ENCODE measurements at regions not wholly inside any gene's neighbourhood (a gene's known extent, or its start where the extent isn't known, plus 50 kb on each side); places are given as distances from the start of the nearest gene placed in this dataset.
A peak's percentile ranks its signal among the peaks of the same experiment; 100 is the strongest.
"Not testable (repeated sequence)": the region's sequence is repeated elsewhere in the genome, so short reads cannot be mapped to it uniquely, and the experiment has no call there.

DNA sequence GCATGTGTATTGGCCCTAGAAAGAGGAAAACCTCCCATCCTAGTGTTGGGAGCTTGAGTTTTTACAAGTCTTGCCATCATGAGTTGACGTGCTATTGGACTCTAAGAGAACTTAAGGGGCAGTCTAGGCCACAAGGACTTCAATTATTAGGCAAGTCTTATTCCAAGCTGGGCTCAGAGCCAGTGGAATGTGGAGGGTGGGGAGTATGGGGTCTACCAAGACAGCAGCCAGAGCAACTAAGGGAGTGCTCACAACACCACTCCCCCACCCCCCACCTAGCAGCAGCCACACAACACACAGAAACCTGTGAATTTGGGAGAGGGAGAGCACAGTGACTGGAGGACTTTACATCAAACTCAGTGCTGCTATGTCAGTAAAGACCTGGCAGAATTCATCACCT lies 1625.6 kb downstream of the SPATA31A7 start:
- H3K27me3 Mint-ChIP-seq, result peaks cover 18 to 45% of the 10 kb centered on the region in 2 donors
- not testable (repeated sequence) for H3K27ac Mint-ChIP-seq; H3K36me3 Mint-ChIP-seq (ENCODE audit: insufficient read depth); H3K9me3 Mint-ChIP-seq; H3K4me3 Mint-ChIP-seq; ATAC-seq (replicated peaks); H3K4me1 Mint-ChIP-seq (ENCODE audit: low read depth in 2 of 2); DNase-seq

DNA sequence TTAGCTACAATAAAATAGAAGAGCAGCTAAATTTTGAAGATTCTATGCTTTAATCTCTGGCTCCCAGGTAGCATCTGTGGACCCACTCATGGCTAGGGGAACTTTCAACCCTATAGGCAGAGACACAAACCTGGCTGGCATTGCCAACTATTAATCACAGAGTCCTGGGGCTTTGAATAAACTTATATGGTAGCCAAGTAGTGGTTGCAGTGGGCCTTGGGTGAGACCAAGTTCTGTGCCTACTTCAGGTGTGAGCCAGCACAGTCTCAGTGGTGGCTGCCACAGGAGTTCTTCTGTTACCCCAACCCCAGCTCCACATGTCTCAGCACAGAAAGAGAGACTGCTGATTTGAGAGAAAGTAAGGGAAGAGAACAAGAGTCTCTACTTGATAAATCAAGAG lies 1626.5 kb downstream of the SPATA31A7 start:
- not testable (repeated sequence) for H3K27ac Mint-ChIP-seq; ATAC-seq (replicated peaks); DNase-seq; H3K4me1 Mint-ChIP-seq (ENCODE audit: low read depth in 2 of 2); H3K36me3 Mint-ChIP-seq (ENCODE audit: insufficient read depth); H3K9me3 Mint-ChIP-seq; H3K4me3 Mint-ChIP-seq
- peaks cover 18 to 45% of the 10 kb centered on the region in 2 donors for H3K27me3 Mint-ChIP-seq

DNA sequence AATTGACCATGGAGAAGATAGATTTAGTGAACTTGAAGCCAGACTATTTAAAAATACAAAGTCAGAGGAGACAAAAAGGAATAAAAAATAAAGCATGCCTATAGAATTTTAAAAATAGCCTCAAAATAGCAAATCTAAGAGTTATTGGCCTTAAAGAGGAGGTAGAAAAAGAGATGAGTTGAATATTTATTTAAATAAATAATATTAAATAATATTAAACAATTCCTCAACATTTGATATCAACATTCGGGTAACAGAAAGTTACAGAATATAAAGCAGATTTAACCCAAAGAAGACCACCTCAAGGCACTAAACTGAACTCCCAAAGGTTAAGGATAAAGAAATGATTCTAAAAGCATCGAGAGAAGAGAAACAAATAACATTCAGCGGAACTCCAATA lies 1627.4 kb downstream of the SPATA31A7 start:
- not testable (repeated sequence) for H3K27ac Mint-ChIP-seq; ATAC-seq (replicated peaks); H3K36me3 Mint-ChIP-seq (ENCODE audit: insufficient read depth); H3K4me3 Mint-ChIP-seq; H3K9me3 Mint-ChIP-seq; H3K4me1 Mint-ChIP-seq (ENCODE audit: low read depth in 2 of 2); DNase-seq
- H3K27me3 Mint-ChIP-seq, result peaks cover 18 to 45% of the 10 kb centered on the region in 2 donors

DNA sequence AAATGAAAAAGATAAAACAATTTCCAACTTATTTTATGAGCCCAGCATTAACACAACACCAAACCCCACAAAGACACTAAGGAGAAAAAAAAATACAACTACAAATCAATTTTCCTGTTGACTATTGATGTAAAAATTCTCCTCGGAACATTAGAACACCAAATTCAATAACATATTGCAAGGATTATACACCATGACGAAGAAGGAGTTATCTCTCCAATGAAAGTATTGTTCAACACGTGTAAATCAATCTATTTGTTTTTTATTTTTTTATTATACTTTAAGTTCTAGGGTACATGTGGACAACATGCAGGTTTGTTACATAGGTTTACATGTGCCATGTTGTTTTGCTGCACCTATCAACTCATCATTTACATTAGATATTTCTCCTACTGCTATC lies 1632.3 kb downstream of the SPATA31A7 start:
- H3K4me1 Mint-ChIP-seq (ENCODE audit: low read depth in 2 of 2); DNase-seq; H3K4me3 Mint-ChIP-seq; H3K9me3 Mint-ChIP-seq; ATAC-seq (replicated peaks); H3K36me3 Mint-ChIP-seq (ENCODE audit: insufficient read depth); H3K27ac Mint-ChIP-seq: not testable (repeated sequence)
- peaks cover 0 to 14% of the 10 kb centered on the region in 2 donors for H3K27me3 Mint-ChIP-seq

DNA sequence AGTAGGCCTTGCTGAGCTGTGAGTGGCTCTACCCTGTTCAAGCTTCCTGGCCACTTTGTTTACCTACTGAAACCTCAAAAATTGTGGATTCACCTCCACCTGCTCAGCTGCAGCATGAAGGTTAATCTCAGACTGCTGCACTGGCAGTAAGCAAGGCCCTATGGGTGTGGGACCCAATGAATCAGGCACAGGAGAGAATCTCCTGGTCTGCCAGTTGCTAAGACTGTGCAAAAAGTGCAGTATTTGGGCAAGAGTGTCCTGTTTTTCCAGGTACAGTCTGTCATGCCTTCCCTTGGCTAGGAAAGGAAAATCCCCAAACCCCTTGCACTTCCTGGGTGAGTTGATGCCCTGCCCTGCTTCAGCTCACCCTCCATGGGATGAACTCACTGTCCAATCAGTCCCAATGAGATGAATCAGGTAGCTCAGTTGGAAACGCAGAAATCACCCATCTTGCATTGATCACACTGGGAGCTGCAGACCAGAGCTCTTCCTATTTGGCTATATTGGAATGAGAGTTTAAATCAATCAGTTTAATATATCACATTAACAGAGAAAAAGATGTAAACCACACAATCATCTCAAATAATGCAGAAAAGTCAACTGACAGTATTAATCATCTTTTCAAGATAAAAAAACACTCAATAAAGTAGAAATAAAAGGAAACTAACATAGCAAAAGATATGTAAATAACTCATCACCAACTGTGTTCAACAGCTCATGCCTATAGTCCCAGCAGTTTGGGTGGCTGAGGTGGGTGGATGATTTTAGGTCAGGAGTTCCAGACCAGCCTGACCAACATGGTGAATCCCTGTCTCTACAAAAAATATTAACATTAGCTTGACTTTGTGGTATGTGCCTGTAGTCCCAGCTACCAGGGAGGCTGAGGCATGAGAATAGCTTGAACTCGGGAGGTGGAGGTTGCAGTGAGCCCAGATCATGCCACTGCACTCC lies 1638.4 kb downstream of the SPATA31A7 start:
- not testable (repeated sequence) for ATAC-seq (replicated peaks); H3K9me3 Mint-ChIP-seq; H3K27ac Mint-ChIP-seq; H3K4me3 Mint-ChIP-seq; H3K36me3 Mint-ChIP-seq (ENCODE audit: insufficient read depth); DNase-seq; H3K4me1 Mint-ChIP-seq (ENCODE audit: low read depth in 2 of 2)
- peaks cover 0 to 10% of the 10 kb centered on the region in 2 donors for H3K27me3 Mint-ChIP-seq

DNA sequence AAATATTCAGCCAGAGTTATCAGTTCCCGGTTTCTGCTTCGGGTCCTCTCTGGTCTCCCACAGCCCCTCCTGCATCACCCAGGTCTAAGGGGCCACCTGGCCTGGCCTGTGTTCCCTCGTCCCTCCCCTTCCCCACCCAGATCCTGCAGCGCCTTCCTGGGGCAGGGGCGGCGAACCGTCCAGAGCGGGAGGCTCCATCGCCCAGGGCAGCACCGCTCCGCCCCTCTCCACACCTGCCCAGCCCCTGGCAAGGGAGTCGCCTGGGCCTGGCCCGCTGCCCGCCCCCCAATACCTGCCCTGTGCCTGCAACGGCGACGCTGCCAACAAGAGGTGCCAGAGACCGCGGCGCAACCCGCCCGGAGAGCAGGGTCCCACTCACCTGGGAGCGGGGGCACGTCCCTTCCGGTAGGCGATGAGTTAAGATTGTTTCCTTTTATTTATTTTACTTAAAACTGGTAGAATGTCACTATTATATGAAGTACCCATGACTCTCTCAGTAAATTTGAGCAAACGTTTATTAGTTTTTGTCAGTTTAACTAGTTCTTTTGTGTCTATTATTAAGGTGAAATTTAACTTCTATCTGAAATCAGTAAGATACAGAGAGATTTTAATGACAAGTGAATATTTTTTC lies 1641.1 kb downstream of the SPATA31A7 start:
- not testable (repeated sequence) for H3K4me1 Mint-ChIP-seq (ENCODE audit: low read depth in 2 of 2); ATAC-seq (replicated peaks); H3K9me3 Mint-ChIP-seq; H3K36me3 Mint-ChIP-seq (ENCODE audit: insufficient read depth); DNase-seq; H3K27ac Mint-ChIP-seq; H3K4me3 Mint-ChIP-seq
- peaks cover 0 to 10% of the 10 kb centered on the region in 2 donors for H3K27me3 Mint-ChIP-seq

DNA sequence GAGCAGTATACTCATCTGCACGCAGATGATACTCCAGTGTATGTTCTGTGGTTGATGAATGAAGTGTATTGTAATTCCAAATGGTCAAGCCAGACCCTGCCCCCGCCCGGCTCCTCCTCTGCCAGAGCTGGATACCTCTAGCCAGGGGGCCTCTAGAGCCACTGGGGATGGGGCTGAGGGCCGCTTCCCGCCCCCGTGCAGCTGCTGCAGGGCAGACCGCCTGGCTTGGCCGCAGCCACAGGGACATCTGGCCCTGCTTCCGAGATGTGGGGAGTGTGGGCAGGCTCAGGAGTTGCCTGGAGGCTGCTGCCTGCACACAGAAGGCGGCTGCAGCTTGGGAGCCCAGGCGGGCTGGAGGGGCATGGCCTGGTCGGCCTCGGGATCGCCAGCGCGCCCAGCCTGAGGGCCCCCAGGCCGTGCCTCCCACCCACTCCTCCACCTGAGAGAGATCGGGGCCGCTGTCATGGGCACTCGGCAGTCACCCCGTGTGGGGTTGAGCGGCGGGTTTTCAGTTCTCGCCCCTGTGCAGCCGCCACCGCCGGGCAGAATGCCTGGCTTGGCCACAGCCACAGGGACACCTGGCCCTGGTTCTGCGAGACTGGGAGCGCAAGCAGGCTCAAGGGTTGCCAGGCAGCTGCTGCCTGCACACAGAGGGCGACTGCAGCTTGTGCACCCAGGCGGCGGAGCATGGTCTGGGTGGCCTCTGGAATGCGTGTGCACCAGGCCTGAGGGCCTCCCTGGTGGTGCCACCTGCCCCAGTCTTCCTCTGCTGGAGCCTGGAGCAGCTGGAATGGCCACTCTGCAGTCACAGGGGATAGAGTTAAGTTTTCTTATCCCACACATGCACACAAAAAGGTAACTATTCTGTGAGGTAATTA lies 1643.7 kb downstream of the SPATA31A7 start:
- not testable (repeated sequence) for H3K4me1 Mint-ChIP-seq (ENCODE audit: low read depth in 2 of 2); H3K27me3 Mint-ChIP-seq; H3K4me3 Mint-ChIP-seq; DNase-seq; H3K27ac Mint-ChIP-seq; H3K9me3 Mint-ChIP-seq; H3K36me3 Mint-ChIP-seq (ENCODE audit: insufficient read depth); ATAC-seq (replicated peaks)

DNA sequence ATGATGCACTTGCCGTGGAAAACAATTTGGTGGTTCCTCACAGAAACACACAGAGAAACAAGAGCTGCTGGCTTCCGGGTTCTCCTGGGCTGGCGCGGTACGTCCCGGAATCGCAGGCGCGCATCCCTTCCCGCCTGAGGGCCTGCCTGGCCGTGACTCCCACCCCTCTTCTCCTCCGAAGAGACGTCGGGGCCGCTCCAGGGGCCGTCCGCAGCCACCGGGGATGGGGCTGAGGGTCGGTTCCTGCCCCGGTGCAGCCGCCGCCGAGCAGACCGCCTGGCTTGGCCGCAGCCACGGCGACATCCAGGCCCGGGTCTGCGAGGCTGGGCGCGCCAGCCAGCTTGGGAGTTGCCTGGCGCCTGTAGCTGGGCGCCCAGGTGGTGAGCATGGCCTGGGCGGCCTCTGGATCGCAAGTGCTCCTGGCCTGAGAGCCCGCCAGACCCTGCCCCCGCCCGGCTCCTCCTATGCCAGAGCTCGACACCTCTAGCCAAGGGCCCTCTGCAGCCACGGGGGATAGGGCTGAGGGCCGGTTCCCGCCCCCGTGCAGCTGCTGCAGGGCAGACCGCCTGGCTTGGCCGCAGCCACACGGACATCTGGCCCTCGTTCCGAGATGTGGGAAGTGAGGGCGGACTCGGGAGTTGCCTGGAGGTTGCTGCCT lies 1647.5 kb downstream of the SPATA31A7 start:
- peak in 2 of 3 experiments; percentile 27 to 50 for DNase-seq
- not testable (repeated sequence) for H3K27me3 Mint-ChIP-seq; H3K9me3 Mint-ChIP-seq; H3K36me3 Mint-ChIP-seq (ENCODE audit: insufficient read depth); ATAC-seq (replicated peaks); H3K4me1 Mint-ChIP-seq (ENCODE audit: low read depth in 2 of 2); H3K27ac Mint-ChIP-seq
- H3K4me3 Mint-ChIP-seq, result peak overlapping the region; percentile 41 to 83

DNA sequence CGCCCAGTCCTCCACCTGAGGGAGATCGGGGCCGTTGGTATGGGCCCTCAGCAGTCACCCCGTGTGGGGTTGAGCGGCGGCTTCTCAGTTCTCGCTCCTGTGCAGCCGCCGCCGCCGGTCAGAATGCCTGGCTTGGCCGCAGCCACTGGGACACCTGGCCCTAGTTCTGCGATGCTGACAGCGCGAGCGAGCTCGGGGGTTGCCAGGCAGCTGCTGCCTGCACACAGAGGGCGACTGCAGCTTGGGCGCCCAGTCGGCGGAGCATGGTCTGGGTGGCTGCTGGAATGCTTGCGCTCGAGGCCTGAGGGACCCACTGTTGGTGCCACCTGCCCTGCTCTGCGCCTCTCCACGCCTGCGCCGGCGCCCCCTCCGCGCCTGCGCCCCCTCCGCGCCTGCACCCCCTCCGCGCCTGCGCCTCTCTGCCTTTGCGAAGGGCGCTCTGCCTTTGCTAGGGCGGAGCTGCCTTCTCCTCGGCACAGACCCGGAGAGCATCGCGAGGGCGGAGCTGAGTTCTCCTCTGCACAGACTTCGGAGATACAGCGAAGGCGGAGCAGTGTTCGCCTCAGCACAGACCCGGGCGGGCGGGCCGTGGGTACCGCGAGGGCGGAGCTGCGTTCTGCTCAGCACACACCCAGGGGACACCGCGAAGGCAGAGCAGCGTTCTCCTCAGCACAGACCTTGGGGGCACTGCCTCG lies 1648.3 kb downstream of the SPATA31A7 start:
- H3K4me1 Mint-ChIP-seq (ENCODE audit: low read depth in 2 of 2); H3K36me3 Mint-ChIP-seq (ENCODE audit: insufficient read depth): not testable (repeated sequence)
- H3K4me3 Mint-ChIP-seq, result peak overlapping the region; percentile 79 to 83
- peak; percentile 97 for ATAC-seq (replicated peaks)
- DNase-seq, result peak; percentile 98
- H3K27ac Mint-ChIP-seq, result peak overlapping the region; percentile 75 to 84
- H3K9me3 Mint-ChIP-seq, result peaks cover 4 to 11% of the 10 kb centered on the region in 2 donors
- peaks cover 5 to 14% of the 10 kb centered on the region in 2 donors for H3K27me3 Mint-ChIP-seq

DNA sequence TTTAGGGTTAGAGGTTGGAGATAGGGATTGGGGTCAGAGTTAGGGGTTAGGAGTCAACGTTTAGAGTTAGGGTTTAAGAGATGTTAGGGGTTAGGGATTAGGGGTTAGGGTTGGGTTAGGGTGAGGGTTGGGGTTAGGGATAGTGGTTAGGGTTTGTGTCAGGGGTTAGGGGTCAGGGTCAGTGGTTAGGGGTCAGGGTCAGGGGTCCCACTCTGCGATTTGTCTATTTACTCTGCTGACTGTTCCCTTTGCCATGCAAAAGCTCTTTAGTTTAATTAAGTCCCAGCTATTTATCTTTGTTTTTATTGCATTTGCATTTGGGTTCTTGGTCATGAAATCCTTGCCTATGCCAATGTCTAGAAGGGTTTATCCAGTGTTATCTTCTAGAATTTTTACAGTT lies 1649.3 kb downstream of the SPATA31A7 start:
- not testable (repeated sequence) for H3K36me3 Mint-ChIP-seq (ENCODE audit: insufficient read depth); ATAC-seq (replicated peaks)
- H3K9me3 Mint-ChIP-seq, result peaks cover 5 to 15% of the 10 kb centered on the region in 2 donors

DNA sequence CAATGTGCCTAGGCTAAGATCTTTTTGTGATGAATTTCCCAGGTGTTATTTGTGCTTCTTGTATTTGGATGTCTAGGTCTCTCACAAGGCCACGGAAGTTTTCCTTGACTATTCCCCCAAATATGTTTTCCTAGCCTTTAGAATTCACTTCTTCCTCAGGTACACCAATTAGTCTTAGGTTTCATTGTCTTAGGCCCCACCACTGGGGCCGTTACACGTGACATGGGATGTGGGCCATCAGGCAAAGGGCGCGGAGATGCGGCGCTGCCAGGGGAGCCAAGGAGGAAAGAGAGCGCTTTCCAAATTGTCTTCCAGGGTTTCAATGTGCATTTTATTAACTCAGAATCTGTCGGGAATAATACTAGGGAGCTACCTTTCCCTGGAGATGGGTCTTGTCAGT lies 1653.3 kb downstream of the SPATA31A7 start:
- not testable (repeated sequence) for ATAC-seq (replicated peaks); H3K27ac Mint-ChIP-seq; DNase-seq; H3K36me3 Mint-ChIP-seq (ENCODE audit: insufficient read depth); H3K4me1 Mint-ChIP-seq (ENCODE audit: low read depth in 2 of 2); H3K4me3 Mint-ChIP-seq
- peaks cover 5 to 15% of the 10 kb centered on the region in 2 donors for H3K9me3 Mint-ChIP-seq
- H3K27me3 Mint-ChIP-seq, result peaks cover 5 to 18% of the 10 kb centered on the region in 2 donors

More for the DNA sequence above, 1649.3 kb downstream of the SPATA31A7 start:
- not testable (repeated sequence) for H3K27ac Mint-ChIP-seq; H3K4me1 Mint-ChIP-seq (ENCODE audit: low read depth in 2 of 2); DNase-seq; H3K4me3 Mint-ChIP-seq
- H3K27me3 Mint-ChIP-seq, result peaks cover 5 to 18% of the 10 kb centered on the region in 2 donors

DNA sequence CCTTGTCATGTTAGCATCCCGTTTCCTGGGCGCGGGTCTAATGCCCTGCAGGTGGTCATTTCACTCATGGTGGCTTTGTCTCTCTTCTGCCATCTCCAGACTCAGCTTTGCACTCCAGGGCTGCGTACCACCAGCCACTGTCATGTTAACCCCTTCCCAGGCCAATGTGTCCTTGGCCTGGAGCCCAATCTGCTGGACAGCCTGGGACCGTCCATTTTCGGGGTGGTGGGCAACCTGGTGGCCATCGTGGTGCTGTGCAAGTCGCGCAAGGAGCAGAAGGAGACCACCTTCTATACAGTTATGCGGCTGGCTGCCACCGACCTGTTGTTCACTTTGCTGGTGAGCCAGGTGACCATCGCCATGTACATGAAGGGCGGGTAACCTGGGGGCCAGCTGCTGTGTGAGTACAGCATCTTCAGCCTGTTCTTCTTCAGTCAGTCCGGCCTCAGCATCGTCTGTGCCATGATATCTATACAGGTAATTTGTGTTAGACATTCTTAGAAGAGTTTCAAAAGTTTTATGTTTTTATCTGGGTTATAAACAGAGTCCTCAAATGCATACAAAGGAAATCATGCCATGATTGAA lies 1654.0 kb downstream of the SPATA31A7 start:
- H3K27me3 Mint-ChIP-seq, result peaks cover 5 to 18% of the 10 kb centered on the region in 2 donors
- peaks cover 5 to 15% of the 10 kb centered on the region in 2 donors for H3K9me3 Mint-ChIP-seq
- not testable (repeated sequence) for ATAC-seq (replicated peaks); H3K27ac Mint-ChIP-seq; H3K4me3 Mint-ChIP-seq; DNase-seq; H3K4me1 Mint-ChIP-seq (ENCODE audit: low read depth in 2 of 2); H3K36me3 Mint-ChIP-seq (ENCODE audit: insufficient read depth)
